DOHH2 (cell line): ENCODE measurements at regions not wholly inside any gene's neighbourhood (a gene's known extent, or its start where the extent isn't known, plus 50 kb on each side); places are given as distances from the start of the nearest gene placed in this dataset.

Source experiments
- H3F3A ChIP-seq: fragments of 200-600 bp; sonication (generic), shearing (Covaris generic); 2 replicates; pipeline ENCODE4 v1.6.0; 2016; ENCODE audit warnings: antibody characterized with exemption, mild to moderate bottlenecking; ENCODE audit not compliant: control insufficient read depth, insufficient read depth
- H3K27ac ChIP-seq: fragments of 200-600 bp; sonication (generic); 2 replicates; pipeline ENCODE4 v1.5.1; 2014; ENCODE audit warnings: low read depth, mild to moderate bottlenecking, low read length, moderate library complexity
- H3K27me3 ChIP-seq: fragments of 200-600 bp; sonication (generic); 2 replicates; pipeline ENCODE4 v1.6.1; 2014; ENCODE audit warnings: mild to moderate bottlenecking, low read length, mixed read lengths; ENCODE audit not compliant: control insufficient read depth
- H3K36me3 ChIP-seq: fragments of 200-600 bp; sonication (generic); 2 replicates; pipeline ENCODE4 v1.6.1; 2014; ENCODE audit warnings: mild to moderate bottlenecking, low read length, moderate library complexity, mixed read lengths; ENCODE audit not compliant: control insufficient read depth
- H3K4me1 ChIP-seq: fragments of 200-600 bp; sonication (generic); 2 replicates; pipeline ENCODE4 v1.6.1; 2014; ENCODE audit warnings: mild to moderate bottlenecking, low read length, mixed read lengths; ENCODE audit not compliant: control insufficient read depth
- H3K4me2 ChIP-seq: fragments of 200-600 bp; sonication (generic); 2 replicates; pipeline ENCODE4 v1.6.0; 2014; ENCODE audit warnings: mild to moderate bottlenecking, low read length, moderate library complexity
- H3K4me3 ChIP-seq: fragments of 200-600 bp; sonication (generic); 2 replicates; pipeline ENCODE4 v1.5.1; 2014; ENCODE audit warnings: mild to moderate bottlenecking, low read length, mixed read lengths
- H3K79me2 ChIP-seq: fragments of 200-600 bp; sonication (generic); 2 replicates; pipeline ENCODE4 v1.6.1; 2014; ENCODE audit warnings: mild to moderate bottlenecking, low read length, mixed read lengths; ENCODE audit not compliant: control insufficient read depth
- H3K9me2 ChIP-seq: fragments of 200-600 bp; sonication (generic); replicated peaks from 2 replicates; pipeline ENCODE4 v1.6.1; 2014; ENCODE audit warnings: mild to moderate bottlenecking, low read length, mixed read lengths; ENCODE audit not compliant: control insufficient read depth
- H3K9me3 ChIP-seq: fragments of 200-600 bp; sonication (generic); 2 replicates; pipeline ENCODE4 v1.6.1; 2014; ENCODE audit warnings: antibody characterized with exemption, low read length, mixed read lengths; ENCODE audit not compliant: control insufficient read depth, insufficient read depth
- H4K20me1 ChIP-seq: fragments of 200-600 bp; sonication (generic); 2 replicates; pipeline ENCODE4 v1.6.0; 2014; ENCODE audit warnings: low read depth, mild to moderate bottlenecking, antibody characterized with exemption, low read length, moderate library complexity; ENCODE audit not compliant: control insufficient read depth, insufficient read depth
- CTCF ChIP-seq: fragments of 200-600 bp; sonication (generic); IDR thresholded peaks from one replicate; pipeline ENCODE4 v1.5.1; 2014; ENCODE audit warnings: antibody characterized with exemption, mild to moderate bottlenecking, low read depth, low read length; ENCODE audit not compliant: poor library complexity, severe bottlenecking
- EZH2phosphoT487 ChIP-seq: fragments of 200-600 bp; sonication (generic); IDR thresholded peaks from 2 replicates; pipeline ENCODE4 v1.6.1; 2017; ENCODE audit warnings: borderline replicate concordance, mild to moderate bottlenecking, antibody characterized with exemption, low read length, moderate library complexity, mixed read lengths

DNA sequence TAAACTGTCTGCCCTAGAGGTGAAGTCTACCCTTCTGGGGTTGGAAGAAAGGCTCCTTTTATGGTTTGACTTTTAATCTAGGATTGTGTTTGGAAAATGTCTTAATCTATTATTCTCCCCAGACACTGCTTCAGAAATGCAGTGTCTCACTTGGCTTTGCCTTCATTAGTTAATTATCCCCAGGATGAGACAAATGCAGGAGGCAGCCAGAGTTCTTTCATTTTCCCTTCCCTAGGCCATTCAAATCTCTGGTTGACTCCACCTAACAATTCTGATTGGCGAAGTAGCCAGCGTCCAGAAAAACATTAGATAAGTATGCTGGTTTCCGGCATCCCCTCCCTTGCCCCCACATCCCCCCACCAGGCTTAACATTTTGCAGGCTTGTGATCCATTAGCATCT, 325.8 kb upstream of the PBX1 start:
- Histone ChIP-seq H3K27me3 (no peaks in the 10 kb centered on the region), H3K4me1 (no peaks in the 10 kb centered on the region), H3K9me3 (no peaks in the 10 kb centered on the region), H3K4me3 (no peak overlapping the region), H4K20me1 (no peaks in the 10 kb centered on the region), H3F3A (no peaks in the 10 kb centered on the region), H3K4me2 (no peak overlapping the region), H3K27ac (no peak overlapping the region), H3K9me2 (no peaks in the 10 kb centered on the region), H3K79me2 (no peaks in the 10 kb centered on the region), H3K36me3 (no peaks in the 10 kb centered on the region)
- no peak for TF ChIP-seq EZH2phosphoT487
- no peak for TF ChIP-seq CTCF

GRCh38 chr1:164240081-164240480, 318.9 kb upstream of the PBX1 start:
- H4K20me1 ChIP-seq = no peaks in the 10 kb centered on the region
- no peaks in the 10 kb centered on the region for H3F3A ChIP-seq
- H3K4me1 ChIP-seq = no peaks in the 10 kb centered on the region
- no peaks in the 10 kb centered on the region for H3K79me2 ChIP-seq
- H3K9me3 ChIP-seq = no peaks in the 10 kb centered on the region
- no peaks in the 10 kb centered on the region for H3K27me3 ChIP-seq
- H3K9me2 ChIP-seq = no peaks in the 10 kb centered on the region
- TF ChIP-seq EZH2phosphoT487 (no peak), CTCF (no peak)
- no peaks in the 10 kb centered on the region for H3K36me3 ChIP-seq
- H3K4me3 ChIP-seq = no peak overlapping the region
- no peak overlapping the region for H3K4me2 ChIP-seq
- no peak overlapping the region for H3K27ac ChIP-seq

- Histone ChIP-seq H3K79me2 (no peaks in the 10 kb centered on the region), H4K20me1 (no peaks in the 10 kb centered on the region), H3K9me2 (no peaks in the 10 kb centered on the region), H3K27me3 (no peaks in the 10 kb centered on the region), H3F3A (no peaks in the 10 kb centered on the region), H3K4me2 (no peak overlapping the region), H3K4me3 (no peak overlapping the region), H3K4me1 (no peaks in the 10 kb centered on the region), H3K27ac (no peak overlapping the region), H3K9me3 (no peaks in the 10 kb centered on the region; the same call in 1 of the 2 replicates), H3K36me3 (no peaks in the 10 kb centered on the region)
- TF ChIP-seq EZH2phosphoT487 (no peak), CTCF (no peak)
These were observed 308.6 kb upstream of the PBX1 start for GRCh38 chr1:164250365-164250764.

DNA sequence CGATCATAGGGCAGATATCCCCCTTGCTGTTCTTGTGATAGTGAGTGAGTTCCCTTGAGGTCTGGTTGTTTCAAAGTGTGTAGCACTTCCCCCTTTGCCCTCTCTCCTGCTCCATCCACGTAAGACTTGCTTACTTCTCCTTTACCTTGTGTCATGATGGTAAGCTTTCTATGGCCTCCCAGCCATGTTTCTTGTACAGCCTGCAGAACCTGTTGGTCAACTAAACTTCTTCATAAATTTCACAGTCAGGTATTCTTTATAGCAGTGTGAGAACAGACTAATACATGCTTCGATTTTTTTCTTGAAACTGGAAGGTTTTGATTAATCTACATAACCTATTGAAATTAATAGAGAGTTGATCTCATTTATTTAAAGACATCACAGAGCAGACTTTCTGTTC, 302.5 kb upstream of the PBX1 start:
- no peak overlapping the region for H3K4me2 ChIP-seq
- no peak overlapping the region for H3K4me3 ChIP-seq
- no peaks in the 10 kb centered on the region for H4K20me1 ChIP-seq
- H3K36me3 ChIP-seq = no peaks in the 10 kb centered on the region
- H3F3A ChIP-seq = no peaks in the 10 kb centered on the region
- no peak for TF ChIP-seq EZH2phosphoT487
- no peak for TF ChIP-seq CTCF
- H3K9me2 ChIP-seq = no peaks in the 10 kb centered on the region
- H3K9me3 ChIP-seq = no peaks in the 10 kb centered on the region; the same call in 1 of the 2 replicates
- no peak overlapping the region for H3K27ac ChIP-seq
- no peaks in the 10 kb centered on the region for H3K4me1 ChIP-seq
- no peaks in the 10 kb centered on the region for H3K27me3 ChIP-seq
- no peaks in the 10 kb centered on the region for H3K79me2 ChIP-seq
